ENCODE measurements at regions not wholly inside any gene's neighbourhood (a gene's known extent, or its start where the extent isn't known, plus 50 kb on each side); places are given as distances from the start of the nearest gene placed in this dataset.

DNA sequence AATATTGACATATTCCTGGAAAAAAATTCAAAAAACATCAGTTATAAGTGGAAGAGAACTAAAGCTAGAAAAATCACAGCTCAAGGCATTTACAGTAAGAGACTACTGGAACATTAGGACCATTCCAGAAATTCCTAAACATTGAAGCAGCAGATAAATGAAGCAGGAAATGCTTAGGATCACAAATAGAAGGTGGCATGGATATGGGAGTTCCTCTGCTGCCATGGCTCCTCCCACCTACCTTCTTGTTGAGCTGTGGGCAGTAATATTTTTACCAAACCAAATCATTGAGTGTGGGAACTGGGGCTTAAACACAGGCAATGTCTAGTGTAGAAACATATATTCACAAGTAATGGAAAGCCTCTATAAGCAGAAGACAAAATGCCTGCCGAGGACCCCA, 292.8 kb downstream of the ANKRD7 start:
- no peaks in the 10 kb centered on the region for H3K9me3 ChIP-seq
- no peak overlapping the region for H3K4me3 ChIP-seq
- intact Hi-C loops (cut with DNase I; ENCODE audit: low total_unique reads) = no loop called here
- no peaks in the 10 kb centered on the region for H3K4me1 ChIP-seq
- TF ChIP-seq CTCF (IDR thresholded peaks at IDR 0.05) = no peak
- no peak for TF ChIP-seq POLR2A (IDR thresholded peaks at IDR 0.05)
- no peak for DNase-seq
- no peaks in the 10 kb centered on the region for H3K27me3 ChIP-seq
- no peaks in the 10 kb centered on the region for H3K36me3 ChIP-seq
- no peak overlapping the region for H3K27ac ChIP-seq

GRCh38 chr7:118525020-118525419, 300.5 kb downstream of the ANKRD7 start:
- no peaks in the 10 kb centered on the region for H3K4me1 ChIP-seq
- H3K27me3 ChIP-seq = no peaks in the 10 kb centered on the region
- no peak overlapping the region for H3K4me3 ChIP-seq
- no peak for DNase-seq
- H3K27ac ChIP-seq = no peak overlapping the region
- intact Hi-C loops (cut with DNase I; ENCODE audit: low total_unique reads) = no loop called here
- H3K36me3 ChIP-seq = no peaks in the 10 kb centered on the region
- H3K9me3 ChIP-seq = no peaks in the 10 kb centered on the region
- TF ChIP-seq CTCF (IDR thresholded peaks at IDR 0.05) = no peak

DNA sequence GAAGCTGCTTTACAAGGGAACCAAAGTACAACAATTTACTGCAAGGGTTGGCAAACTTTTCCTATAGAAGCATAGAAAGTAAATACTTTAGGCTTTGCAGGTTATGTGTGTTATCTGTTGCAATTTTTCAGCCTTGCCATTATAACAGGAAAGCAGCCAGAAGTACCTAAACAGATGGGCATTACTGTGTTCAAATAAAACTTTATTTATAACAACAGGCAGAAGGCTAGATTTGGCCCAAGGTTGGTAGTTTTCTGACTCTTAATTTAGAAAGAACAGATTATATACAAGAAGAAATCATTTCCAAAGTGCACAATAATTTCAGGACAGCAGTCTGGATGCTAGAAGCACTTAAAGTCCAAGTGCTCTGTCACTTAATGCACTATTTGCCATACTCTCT, 307.1 kb downstream of the ANKRD7 start:
- TF ChIP-seq CTCF (IDR thresholded peaks at IDR 0.05) = no peak
- no peak for TF ChIP-seq POLR2A (IDR thresholded peaks at IDR 0.05)
- Histone ChIP-seq H3K27ac (no peak overlapping the region), H3K27me3 (no peaks in the 10 kb centered on the region), H3K9me3 (no peaks in the 10 kb centered on the region), H3K4me1 (no peaks in the 10 kb centered on the region), H3K4me3 (no peak overlapping the region), H3K36me3 (no peaks in the 10 kb centered on the region)
- intact Hi-C loops (cut with DNase I; ENCODE audit: low total_unique reads) = no loop called here
- DNase-seq = no peak

DNA sequence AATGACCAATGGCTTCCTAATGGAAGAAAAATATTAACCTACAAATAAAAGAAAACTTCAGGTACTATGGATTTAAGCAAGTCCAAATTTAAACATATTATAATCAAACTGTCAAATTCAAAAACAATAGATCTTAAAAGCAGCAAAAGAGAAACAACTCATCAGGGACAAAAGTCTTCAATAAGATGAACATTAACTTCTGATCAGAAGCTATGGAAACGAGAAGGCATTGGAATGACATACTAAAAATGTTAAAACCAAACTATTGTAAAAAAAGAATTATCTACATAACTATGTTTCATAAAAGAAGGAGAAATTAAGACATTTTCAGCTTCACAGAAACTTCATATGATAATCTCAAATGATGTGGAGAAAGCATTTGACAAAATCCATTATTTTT, 334.7 kb downstream of the ANKRD7 start:
- no peak overlapping the region for H3K27ac ChIP-seq
- H3K27me3 ChIP-seq = no peaks in the 10 kb centered on the region
- H3K9me3 ChIP-seq = no peaks in the 10 kb centered on the region
- TF ChIP-seq POLR2A (IDR thresholded peaks at IDR 0.05) (no peak), CTCF (IDR thresholded peaks at IDR 0.05) (no peak)
- no peaks in the 10 kb centered on the region for H3K4me1 ChIP-seq
- H3K4me3 ChIP-seq = no peak overlapping the region
- no peaks in the 10 kb centered on the region for H3K36me3 ChIP-seq
- no peak for DNase-seq
- intact Hi-C loops (cut with DNase I; ENCODE audit: low total_unique reads) = no loop called here

DNA sequence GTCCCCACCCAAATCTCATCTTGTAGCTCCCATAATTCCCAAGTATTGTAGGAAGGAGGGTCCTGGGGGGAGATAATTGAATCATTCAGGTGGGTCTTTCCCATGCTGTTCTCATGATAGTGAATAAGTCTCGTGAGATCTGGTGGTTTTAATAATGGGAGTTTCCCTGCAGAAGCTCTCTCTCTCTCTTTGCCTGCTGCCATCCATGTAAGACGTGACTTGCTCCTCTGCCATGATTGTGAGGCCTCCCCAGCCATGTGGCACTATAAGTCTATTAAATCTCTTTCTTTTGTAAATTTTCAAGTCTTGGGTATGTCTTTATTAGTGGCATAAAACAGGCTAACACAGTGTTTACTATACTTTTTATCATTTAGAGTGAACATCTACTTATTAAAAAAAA, 338.8 kb downstream of the ANKRD7 start:
- Histone ChIP-seq H3K27ac (no peak overlapping the region), H3K4me3 (no peak overlapping the region), H3K36me3 (no peaks in the 10 kb centered on the region), H3K9me3 (no peaks in the 10 kb centered on the region), H3K27me3 (no peaks in the 10 kb centered on the region), H3K4me1 (no peaks in the 10 kb centered on the region)
- DNase-seq = no peak
- TF ChIP-seq POLR2A (IDR thresholded peaks at IDR 0.05) (no peak), CTCF (IDR thresholded peaks at IDR 0.05) (no peak)
- intact Hi-C loops (cut with DNase I; ENCODE audit: low total_unique reads) = no loop called here
